Lower leg skin (tissue), 4 donors: ENCODE measurements at regions not wholly inside any gene's neighbourhood (a gene's known extent, or its start where the extent isn't known, plus 50 kb on each side); places are given as distances from the start of the nearest gene placed in this dataset.
"Not testable (repeated sequence)": the region's sequence is repeated elsewhere in the genome, so short reads cannot be mapped to it uniquely, and the experiment has no call there.

Experiments
- DNase-seq, 2 donors: peaks; one replicate each; pipeline ENCODE4 v3.0.0-alpha.2; 2019; ENCODE audit warnings: low spot score in 2 of 2
- H3K4me3 ChIP-seq: fragments of 200-600 bp; sonication (generic); 2 replicates; pipeline ENCODE4 v1.5.1; 2017; ENCODE audit warnings: mild to moderate bottlenecking, low read depth; ENCODE audit not compliant: poor library complexity, severe bottlenecking
- CTCF ChIP-seq, 3 donors: fragments of 450-650 bp; IDR thresholded peaks; one replicate each; pipeline ENCODE4 v1.5.1; 2016; ENCODE audit warnings: antibody characterized with exemption in 3 of 3, mild to moderate bottlenecking in 3 of 3, moderate library complexity in 2 of 3
- POLR2A ChIP-seq, 2 donors: fragments of 450-650 bp; IDR thresholded peaks; one replicate each; pipeline ENCODE4 v1.6.1; 2016 to 2017; ENCODE audit warnings: antibody characterized with exemption in 2 of 2, mild to moderate bottlenecking in 1 of 2, moderate library complexity in 1 of 2
- WGBS, 2 donors: methylation state at CpG; one replicate each; pipeline ENCODE4 v1.1.5; 2018; 5-methylcytosine and 5-hydroxymethylcytosine counted together
- intact Hi-C: fragments of 100-400 bp; cut with DNase I; formaldehyde crosslinking; loops from one replicate; pipeline ENCODE4 v1.15.0; 2023; ENCODE audit warnings: low total_unique reads

DNA sequence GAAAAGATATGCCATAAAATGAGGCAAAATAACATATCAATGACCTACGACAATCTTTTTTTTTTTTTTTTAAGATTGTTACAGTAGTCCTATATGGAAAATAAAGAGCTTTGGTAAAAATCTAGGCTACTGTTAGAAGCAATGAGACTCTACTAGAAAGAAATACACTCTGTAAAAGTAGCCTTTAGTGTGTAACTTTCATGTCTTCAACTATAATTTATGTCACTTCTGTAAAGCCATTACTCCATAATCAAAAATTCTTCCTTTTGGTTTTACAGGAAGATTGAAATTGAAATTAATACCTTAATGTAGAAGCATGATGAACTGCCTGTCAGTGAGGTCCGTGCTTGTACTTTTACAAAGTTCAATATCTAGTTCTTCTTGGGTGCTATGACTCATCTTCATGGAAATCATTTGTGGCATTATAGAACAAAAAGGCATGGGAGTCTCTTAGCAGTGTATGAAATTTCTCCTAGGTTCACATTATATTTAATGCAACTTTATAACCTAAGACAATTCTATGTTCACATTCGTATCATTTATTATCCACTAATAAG lies 1393.1 kb downstream of the EFNA5 start:
- intact Hi-C loops: no loop called here
- no peak for DNase-seq
- 82 to 83% methylated on average over 3 of the region's 3 CpGs for WGBS, 2 donors
- no peak overlapping the region for H3K4me3 ChIP-seq
- TF ChIP-seq CTCF (IDR thresholded peaks at IDR 0.05): no peak
- TF ChIP-seq POLR2A (IDR thresholded peaks at IDR 0.05): no peak

DNA sequence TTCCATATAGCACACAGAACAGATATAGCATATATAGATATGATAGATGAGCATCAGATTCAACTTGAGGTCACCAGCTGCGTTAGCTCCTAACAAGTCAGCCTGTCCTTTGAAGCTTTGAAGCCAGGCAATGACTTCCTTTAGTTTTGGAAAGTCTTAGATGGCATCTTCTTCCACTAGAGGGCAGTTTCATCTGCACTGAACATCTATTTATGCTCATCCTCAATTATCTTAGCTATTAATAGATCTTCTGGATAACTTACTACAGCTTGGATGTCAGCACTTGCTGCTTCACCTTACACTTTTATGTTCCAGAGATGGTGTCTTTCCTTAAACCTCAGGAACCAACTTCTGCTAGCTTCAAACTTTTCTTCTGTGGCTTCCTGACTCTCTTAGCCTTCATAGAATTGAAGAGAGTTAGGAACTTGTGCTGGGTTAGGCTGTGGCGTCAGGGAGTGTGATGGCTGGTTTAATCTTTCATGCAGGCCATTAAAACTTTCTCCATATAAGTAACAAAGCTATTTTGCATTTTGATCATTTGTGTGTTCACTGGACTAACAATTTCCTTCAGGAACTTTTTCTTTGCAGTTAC lies 1401.4 kb downstream of the EFNA5 start:
- no peak for DNase-seq
- intact Hi-C loops: no loop called here
- no peak overlapping the region for H3K4me3 ChIP-seq
- WGBS, 2 donors: 53 to 58% methylated on average over 2 of the region's 2 CpGs
- TF ChIP-seq POLR2A (IDR thresholded peaks at IDR 0.05) (no peak), CTCF (IDR thresholded peaks at IDR 0.05) (no peak)

GRCh38 chr5:106267256-106267655 lies 1403.5 kb downstream of the EFNA5 start:
- H3K4me3 ChIP-seq: no peak overlapping the region
- TF ChIP-seq POLR2A (IDR thresholded peaks at IDR 0.05) (no peak), CTCF (IDR thresholded peaks at IDR 0.05) (no peak)
- no peak for DNase-seq
- 67 to 72% methylated on average over 3 of the region's 3 CpGs for WGBS, 2 donors
- intact Hi-C loops: no loop called here

DNA sequence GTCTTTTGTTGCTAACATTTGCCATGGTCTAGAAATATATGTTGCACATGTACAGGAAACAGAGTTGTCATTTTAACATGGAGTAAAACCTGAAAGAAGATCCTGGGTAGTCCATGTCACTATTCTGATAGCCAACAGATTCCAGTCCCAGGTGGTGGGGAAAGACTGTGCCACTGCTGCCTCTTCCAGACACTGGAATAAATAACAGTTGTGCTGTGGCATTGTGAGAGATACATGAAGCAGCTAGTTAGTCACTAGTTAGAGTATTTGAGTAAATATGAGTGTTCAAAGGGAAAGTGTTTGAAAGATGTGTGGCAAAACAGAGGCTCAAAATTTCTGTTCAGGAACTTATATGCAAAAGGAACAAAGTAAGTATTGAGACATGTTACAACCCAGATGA lies 1408.3 kb downstream of the EFNA5 start:
- intact Hi-C loops: no loop called here
- no peak for TF ChIP-seq POLR2A (IDR thresholded peaks at IDR 0.05)
- TF ChIP-seq CTCF (IDR thresholded peaks at IDR 0.05): no peak
- no peak for DNase-seq
- no peak overlapping the region for H3K4me3 ChIP-seq

DNA sequence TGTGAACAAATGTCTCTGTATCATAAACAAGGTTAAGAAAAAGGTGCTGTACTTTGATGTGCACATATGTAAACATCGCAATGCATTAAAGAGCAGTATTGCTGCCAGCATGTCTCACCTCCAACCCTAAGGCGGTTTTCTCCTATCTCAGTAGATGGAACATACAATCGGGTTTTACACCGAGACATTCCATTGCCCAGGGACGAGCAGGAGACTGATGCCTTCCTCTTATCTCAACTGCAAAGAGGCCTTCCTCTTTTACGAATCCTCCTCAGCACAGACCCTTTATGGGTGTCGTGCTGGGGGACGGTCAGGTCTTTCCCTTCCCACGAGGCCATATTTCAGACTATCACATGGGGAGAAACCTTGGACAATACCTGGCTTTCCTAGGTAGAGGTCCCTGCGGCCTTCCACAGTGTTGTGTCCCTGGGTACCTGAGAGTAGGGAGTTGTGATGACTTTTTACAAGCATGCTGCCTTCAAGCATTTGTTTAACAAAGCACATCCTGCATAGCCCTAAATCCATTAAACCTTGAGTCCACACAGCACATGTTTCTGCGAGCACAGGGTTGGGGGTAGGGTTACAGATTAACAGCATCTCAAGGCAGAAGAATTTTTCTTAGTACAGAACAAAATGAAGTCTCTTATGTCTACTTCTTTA lies 1411.2 kb downstream of the EFNA5 start:
- H3K4me3 ChIP-seq, DNase-seq, intact Hi-C loops: not testable (repeated sequence)
- 73 to 79% methylated on average over 11 of the region's 11 CpGs for WGBS, 2 donors

DNA sequence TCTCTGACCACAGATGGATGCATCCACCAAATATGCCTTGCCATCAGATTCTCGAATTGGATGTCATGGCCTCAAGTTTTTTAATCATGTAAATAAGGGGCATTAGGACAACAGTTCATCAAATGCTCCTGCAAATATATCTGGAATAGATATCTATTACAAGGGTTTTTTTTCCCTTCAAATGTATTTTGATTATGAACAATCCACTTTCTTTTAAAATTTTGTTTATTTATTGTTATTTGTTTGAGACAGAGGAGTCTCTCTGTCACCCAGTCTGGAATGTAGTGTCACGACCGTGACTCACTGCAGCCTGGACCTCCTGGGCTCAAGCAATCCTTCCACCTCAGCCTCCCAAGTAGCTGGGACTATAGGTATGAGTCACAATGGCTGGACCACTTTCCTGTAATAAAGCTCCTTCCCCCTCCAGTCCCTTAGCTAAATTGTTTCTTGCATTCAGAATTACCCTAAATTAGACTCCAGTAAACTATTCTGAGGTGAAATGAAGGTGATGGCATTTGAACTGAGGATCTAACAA lies 1412.1 kb downstream of the EFNA5 start:
- intact Hi-C loops: no loop called here
- TF ChIP-seq CTCF (IDR thresholded peaks at IDR 0.05) (no peak), POLR2A (IDR thresholded peaks at IDR 0.05) (no peak)
- no peak for DNase-seq
- WGBS, 2 donors: 85 to 86% methylated on average over 3 of the region's 3 CpGs
- no peak overlapping the region for H3K4me3 ChIP-seq
